CD1c-positive myeloid dendritic cell (primary cell): ENCODE measurements at regions not wholly inside any gene's neighbourhood (a gene's known extent, or its start where the extent isn't known, plus 50 kb on each side); places are given as distances from the start of the nearest gene placed in this dataset.

Experiments
- DNase-seq: peaks from one replicate; pipeline ENCODE4 v3.0.0-alpha.2; 2016; ENCODE audit errors: extremely low spot score

DNA sequence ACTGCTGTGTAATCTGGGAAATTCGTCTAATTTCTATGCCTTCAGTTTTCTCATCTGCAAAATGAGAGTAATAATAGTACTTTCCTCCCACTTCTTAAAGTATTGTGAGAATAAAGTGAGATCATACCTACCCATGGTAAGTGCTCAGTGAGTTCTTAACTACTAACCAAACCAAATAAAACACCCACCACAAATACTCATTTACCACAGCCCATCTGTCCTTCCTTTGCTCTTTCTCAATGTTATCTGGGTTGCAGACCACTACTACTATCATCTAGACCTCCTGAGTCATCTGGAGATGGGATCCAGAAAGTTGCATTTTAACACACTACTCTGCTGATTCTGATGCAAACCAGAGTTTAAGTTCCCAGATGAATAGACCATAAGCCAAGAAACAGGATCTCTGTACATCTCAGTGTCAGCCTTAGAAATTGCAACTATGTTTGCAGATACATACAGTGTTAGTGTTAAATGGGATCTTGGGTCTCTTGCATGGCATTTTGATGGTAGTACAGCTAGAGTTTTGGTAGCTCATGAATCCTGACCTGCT lies 105.4 kb upstream of the ATP10B start:
- no peak for DNase-seq

DNA sequence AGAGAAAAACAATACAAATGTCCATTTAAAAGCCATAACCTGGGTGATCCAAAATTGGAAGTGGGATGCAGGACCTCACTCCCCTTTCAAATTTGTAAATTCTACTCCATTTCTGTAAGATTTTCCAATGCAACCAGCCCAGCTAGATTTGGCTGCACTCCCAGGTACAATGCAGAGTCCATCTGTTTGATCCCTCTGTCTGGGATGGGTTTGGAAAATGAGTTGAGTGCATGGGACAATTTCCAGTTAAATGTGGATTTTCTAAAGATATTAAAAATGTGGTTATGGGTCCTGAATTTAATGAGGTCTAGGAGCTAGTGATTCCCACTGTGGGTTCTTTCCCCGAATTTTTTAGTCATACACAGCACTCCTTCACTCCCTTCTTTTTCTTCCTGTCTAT lies 104.0 kb upstream of the ATP10B start:
- no peak for DNase-seq

DNA sequence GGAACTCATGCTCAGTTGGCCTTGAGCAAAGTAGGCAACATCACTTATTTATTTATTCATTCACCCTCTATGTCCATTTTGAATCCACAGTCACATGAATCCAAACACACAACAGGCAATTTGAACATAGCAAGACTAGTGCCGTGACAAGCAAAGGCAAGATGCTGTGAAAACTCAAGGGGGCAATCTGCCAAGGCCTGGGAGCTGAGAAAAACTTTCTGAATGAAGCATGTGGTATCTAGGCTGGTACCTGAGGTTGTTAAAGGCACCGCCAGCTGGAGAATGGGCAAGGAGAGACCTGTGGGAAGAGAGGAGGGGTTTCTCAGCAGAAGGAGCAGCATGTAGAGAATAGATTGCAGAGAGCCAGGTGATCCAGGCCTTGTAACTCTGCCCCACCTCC lies 98.3 kb upstream of the ATP10B start:
- no peak for DNase-seq

DNA sequence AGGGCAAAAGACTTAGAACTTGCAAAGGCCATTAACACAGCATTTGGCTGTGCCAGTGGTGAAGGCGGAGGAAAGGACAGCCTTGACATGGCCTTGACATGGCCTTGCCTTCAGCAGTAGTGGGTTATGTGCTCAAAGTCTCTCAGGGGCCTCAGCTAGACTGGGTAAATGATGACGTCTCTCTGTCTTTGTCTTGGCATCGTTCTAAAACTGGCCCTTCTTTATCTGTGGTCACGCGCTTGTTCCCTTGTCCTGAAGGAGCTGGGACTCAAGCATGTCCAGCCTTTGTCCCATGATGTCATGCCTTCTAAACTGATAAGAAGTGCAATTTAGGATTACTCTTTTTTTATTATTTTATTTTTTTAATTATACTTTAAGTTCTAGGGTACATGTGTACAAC lies 88.7 kb upstream of the ATP10B start:
- no peak for DNase-seq

DNA sequence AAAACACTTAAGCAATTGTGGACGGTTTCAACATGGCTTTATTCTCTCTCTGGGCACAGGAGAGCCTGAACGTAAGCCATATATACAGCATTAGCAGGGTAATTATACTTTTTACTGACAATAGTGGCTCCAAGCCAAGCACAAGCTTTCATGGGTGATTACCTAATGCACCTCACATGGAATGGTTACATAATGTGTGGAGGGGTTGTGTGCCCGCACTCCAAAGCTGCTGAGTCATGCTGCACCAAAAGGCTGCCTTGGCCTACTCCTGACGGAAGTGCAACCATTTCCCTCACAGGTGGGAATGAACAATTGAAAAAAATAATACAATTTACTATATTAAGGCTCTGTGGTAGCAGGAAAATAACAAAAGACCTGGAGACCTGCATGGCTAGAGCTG lies 86.5 kb upstream of the ATP10B start:
- peak; percentile 2 for DNase-seq

DNA sequence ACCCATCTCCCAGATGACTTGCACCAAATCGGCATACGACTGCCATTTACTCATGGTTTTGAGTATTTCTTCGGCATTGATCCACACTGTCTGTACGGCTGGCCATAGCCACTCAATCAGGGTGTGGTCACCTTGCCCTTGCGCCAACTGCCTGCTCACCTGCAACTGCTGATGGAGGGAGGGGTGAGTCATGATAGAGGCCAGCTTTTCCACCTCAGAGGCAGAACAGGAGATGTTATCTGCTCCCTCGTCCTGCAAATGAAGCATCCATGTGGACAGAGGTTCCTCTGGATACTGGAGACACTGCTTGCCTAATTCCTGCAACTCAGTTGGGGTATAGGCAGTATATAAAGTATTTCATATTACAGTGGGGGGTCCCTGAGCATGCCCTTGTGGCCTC lies 85.6 kb upstream of the ATP10B start:
- no peak for DNase-seq

DNA sequence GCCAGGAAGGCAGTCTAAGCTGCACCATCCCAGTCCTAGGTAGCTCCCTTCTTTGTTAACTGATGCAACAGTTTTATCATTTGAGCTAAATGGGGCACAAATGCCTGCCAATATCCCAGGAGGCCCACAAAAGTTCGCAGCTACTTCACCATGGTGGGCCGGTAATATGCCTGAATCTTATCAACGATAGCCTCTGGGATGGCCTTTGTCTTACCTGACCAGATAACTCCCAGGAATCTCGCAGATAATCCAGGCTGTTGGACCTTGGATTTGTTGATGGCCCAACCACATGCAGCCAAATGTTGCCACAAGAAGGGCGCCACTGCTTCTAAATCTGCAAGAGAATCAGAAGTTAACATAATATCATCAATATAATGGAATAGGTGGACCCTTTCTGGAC lies 83.8 kb upstream of the ATP10B start:
- DNase-seq, result no peak

DNA sequence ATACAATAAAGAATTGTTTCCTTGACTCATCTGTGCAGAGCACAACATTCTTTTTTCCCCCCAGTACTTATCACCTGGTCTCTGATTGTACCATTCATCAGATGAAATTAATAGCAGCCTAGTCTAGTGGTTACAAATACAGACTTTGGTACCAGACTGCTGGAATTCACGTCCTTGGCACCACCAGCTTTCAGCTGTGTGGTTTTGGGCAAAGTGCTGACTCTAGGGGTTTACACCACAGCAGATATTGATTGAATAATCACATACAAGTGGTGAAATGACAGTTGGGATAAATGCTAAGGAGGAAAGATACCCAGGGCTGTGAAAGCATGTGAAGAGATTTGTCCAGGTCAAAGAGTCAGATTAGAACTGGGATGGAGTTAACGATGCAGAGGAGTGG lies 79.3 kb upstream of the ATP10B start:
- DNase-seq, result no peak

DNA sequence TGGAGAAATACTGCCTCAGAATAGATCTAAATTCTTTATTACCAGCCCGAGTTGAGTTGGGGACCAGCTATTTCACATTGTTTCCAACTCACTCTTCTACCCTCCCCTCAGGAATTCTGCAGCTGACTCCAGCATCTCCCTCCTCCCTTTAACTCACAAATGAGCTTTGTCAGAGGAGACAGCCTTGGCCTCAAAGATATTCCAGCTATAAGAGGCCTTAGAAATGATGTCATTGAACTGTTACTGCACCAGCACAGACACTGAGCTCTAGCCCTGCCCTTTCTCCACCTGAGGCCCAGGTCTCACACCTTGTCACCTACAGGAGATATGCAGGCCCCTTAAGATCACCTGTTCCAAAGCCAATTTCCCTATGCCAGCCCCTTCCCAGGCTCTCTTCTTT lies 78.4 kb upstream of the ATP10B start:
- DNase-seq, result no peak

DNA sequence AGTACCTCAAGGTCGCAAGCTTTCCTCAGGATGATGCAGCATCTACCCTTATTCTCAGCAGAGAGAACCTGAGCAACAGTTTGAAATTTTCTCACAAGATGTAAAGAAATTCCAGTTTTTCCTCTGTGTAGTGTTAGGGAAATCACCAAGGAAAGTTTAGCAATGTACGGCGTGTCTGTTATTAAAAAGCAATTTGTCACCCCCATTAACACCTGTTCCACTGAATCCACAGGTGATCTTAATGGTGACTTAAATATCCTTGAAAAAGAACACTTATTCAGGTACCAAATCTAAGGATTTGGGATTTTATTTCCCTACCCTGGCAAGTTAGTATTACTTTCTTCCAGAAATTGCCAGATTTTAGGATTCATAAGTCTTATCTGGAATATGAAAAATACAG lies 77.9 kb upstream of the ATP10B start:
- no peak for DNase-seq

DNA sequence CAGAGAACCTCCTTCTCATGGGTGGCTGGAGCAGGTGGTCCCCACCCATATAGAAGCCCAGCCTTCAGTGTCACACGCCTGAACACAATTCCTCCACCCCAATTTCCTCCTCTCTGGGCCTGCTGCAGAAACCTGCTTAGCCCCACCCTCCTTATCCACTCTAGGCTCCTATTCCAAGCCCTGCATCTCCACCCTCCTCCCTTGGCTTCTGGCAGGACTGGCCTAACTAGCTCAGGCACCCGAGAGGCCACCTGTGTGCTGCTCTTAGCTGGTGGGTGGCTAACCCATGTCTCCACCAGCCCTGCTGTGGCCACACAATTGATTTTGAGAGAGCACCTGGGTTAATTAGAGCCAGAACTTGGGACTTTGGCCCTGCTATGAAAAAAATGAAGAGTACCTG lies 77.3 kb upstream of the ATP10B start:
- no peak for DNase-seq

DNA sequence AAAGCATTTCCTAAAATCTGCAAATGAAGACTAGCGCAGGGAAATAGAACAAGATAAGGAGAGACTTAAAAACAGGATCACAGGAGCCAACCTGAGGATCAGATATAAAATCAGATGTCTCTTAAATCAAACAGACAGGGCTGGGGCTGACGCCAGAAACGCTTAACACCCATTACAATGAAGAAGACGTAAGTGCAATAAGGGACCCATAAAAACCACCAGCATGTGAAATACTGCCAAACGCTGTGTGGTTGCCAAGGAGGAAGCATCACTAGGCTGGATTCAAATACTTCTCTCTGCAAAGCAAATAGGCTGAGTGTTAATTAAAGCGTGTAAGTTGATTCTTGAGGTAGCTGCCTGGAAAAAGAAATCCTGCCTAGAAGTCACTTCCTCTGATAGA lies 74.4 kb upstream of the ATP10B start:
- no peak for DNase-seq

DNA sequence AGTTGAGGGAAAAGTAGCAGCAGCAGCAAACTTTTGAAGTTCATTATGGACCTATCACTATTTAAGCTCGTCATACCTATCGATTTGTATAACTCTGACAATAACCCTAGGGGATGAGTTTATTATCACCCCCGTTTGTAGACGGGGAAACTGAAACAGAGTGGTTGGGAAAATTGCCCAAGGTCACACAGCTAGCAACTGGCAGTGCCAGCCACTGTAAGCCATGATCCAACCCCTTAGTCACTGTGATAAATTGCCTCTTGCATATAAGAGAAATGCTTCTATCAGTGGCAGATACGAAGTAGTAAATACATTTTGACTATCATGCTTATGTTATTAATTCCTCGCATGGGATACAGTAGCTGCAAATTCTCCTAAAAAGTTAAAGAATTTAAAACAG lies 73.3 kb upstream of the ATP10B start:
- no peak for DNase-seq

DNA sequence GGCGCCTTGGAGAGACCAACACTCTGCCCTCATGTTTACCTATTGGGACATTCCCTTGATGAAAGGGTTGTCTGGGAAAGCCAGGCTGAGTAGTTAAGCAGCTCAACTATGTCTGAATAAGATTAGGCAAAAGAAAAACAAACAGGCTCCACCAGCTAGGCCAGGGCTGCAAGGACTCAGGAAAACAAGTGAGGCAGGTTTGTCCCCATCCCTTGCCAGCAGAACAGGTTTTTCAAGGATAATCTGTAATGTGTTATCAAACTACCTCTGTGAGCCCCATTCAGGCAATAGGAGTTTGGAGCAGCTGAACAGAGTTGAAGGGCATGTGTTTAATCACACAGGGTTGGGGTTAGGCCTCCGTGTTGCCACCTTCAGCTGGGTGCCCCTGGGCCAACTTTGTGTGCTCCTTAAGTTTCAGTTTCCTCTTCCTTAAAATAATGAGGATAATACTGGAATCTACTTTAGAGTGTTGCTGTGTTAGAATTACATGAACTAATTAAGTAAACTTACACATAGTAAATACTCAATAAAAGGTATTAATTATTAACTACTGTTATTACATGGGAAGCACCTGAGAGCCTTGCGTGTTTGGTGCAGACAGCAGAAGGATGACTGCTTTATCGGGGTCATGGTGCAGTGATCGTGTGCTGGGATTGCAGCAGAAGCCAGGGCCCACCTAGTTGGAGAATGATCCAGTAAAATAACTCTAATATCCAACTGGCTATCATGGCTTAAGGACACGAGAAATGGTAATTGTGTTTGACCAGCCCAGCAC lies 72.1 kb upstream of the ATP10B start:
- DNase-seq, result no peak

DNA sequence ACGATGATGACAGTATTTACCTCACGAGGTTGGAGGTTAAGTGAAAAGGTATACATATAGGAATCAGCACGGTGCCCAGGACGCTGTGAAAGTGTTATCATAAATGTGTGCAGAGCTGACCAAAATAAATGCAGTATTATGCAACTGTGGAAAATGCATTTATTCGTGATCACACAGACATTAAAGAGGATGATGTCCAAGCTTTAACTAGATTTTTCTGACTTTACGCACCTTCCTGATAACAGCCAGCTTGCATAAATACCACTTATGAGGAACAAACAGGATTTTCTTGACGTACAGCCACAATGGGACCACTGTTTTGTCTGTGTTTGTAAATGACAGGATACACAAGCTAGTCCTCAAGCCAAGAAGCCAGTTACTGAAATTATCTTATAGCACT lies 71.4 kb upstream of the ATP10B start:
- DNase-seq, result no peak

DNA sequence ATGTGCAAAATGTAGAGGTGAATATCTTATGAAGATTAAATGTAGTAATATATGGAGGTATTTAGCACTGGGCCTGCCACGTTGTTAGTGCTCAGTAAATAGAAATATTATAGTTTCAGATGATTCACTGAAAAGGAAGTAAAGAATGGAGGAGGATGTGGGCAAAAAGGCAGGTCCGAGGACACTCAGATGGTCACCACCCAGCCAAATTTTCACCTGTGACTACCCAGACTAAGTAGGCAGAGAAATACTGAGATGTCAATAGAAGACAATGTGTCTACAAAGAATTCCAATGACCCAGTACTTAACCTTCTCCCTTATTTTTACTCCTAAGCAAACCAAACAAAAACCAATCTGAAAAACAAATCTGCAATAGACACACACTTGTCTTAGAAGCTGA lies 70.3 kb upstream of the ATP10B start:
- DNase-seq, result no peak

DNA sequence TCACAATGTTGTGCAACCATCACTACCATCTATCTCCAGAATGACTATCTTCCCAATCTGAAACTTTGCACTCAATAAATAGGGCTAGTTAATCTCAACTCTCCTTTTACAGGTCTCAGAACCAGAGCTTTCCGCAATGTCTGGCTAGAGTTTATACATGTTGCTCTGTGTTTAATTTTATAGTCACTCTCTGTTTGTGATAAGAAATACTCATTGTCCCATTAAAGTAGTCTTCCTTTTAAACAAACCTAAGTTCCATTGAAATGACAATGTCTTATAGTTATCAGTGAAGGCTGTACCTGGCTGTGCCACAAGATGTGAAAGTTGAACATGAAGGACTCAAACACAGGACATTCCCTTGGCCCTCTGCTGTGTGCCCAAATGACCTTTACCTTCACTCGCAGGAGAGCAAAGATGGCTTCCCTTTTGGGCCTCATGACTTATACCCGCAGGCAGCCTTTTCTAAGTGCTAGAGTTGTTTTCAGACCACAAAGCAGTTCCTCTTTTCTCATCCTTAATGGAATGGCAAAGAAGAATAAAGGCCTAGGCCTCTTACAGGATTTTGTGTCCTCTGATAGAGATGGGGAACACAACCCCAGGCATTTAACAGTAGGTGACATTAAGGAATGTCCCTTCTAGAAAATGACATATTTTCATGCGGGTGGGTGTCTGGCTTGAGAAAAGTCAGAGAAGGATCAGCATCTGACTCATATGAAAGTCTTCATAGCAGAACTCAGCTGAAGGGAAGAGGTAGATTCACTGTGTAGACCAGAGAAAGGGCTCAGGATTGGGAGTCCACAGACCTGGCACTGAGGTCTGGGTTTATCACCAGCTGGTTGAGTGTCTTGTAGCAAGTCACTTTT lies 69.6 kb upstream of the ATP10B start:
- no peak for DNase-seq

DNA sequence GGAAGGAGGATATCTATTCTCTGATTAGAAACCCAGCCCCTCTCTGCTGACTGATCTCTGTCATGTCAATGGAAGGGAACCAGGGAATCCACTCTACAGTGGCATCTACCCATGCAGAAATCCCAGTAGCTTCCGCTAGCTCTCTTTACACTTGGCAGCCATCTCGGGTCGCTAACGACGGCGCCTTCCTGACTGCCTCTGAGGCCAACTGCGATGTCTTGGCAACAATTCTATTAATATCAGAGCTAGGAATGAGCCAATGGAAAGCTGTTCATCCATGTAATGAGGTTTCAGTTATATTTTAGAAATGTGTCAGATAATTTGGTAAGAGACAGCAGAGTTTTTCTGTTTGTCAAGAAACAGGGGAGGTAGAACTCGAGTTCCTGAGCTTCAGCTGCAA lies 67.6 kb upstream of the ATP10B start:
- DNase-seq, result no peak

DNA sequence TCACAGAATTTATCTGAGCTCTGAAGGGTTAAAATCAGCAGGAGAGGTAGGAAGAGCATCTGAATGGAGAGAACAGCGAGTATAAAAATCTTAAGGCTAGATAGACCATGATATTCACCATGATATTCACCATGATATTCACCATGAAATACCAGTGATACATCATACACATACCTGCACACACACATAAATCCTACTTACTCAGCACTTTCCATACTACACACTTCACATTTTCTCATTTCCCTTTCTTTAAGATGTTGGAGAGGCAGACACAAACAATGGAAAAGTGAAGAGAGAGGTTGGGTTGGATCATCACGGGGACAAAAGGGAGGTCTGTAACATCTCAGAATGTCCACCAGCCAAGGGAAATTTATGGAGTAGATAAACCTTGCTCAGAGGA lies 66.4 kb upstream of the ATP10B start:
- DNase-seq, result no peak

DNA sequence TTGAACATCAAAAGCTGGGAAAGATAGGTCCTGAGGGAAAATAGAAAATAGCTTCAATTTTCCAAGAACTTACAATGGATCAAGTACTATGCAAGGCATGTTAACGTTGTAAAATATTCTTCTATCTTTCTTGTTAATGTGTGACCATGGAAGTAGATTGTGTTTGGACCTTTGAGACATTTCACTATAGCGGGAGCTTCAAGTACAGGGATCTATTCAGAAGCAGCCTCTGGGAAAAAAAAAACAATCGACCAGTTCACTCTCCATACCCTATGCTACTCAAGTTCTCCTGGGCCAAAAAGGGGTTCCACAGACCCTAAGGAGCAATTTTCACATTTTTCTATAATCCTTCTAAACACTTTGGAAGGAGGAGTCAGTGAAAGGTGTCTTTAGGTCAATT lies 54.1 kb upstream of the ATP10B start:
- DNase-seq, result no peak

DNA sequence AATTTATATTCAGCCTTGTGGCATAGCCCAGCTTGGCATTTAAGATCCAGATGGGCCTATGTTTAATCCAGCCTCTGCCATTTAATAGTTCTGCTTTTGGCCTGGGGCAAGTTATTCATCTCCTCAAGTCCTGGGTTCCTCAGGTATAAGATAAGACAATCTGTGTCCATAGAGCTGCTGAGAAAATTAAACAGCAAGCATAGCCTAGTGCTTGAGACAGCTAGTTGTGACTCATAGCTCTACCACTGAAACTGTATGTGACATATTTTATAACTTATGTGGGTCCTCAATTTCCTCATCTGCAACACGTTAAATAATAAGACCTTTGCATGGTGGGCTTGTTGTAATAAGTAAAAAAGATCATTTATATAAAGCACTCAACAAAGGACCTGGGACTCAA lies 53.3 kb upstream of the ATP10B start:
- DNase-seq, result no peak

DNA sequence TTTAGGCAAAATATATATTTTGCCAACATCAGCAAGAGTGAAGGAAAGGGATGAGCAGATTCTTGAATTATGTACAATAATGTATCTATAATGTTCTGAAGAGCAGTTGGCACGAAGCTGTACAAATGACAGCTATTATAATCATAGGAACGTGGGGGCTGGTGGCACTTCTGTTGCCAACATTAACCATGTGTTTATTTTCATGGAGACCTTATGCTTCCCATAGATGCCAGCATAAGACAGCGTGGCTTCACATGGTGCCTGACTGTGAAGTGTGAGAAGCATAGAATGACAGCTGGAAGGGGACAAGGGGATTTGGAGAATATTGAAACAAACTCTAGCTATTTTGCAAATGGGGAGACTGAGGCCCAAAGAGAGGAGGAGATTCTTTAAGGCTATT lies 52.6 kb upstream of the ATP10B start:
- DNase-seq, result no peak

DNA sequence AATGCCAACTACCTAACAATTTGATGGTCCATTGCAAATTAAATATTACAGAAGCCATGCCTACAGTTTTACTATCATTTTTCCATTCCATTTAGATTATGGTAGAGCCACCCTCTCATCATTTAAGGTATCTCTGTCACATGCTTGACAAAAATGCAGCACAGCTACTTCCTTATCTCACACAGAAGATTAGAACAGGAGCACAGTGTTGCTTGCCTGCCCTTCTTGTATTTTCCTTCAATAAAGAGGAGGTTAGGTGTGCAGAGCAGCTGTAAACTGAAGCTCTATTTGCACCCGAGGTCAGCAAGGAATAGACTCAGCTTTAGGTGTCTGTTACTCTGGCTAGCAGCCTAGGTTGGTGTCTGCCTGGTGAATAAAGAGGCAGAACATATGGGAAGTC lies 51.5 kb upstream of the ATP10B start:
- no peak for DNase-seq
